ENCODE measurements at regions not wholly inside any gene's neighbourhood (a gene's known extent, or its start where the extent isn't known, plus 50 kb on each side); places are given as distances from the start of the nearest gene placed in this dataset.

DNA sequence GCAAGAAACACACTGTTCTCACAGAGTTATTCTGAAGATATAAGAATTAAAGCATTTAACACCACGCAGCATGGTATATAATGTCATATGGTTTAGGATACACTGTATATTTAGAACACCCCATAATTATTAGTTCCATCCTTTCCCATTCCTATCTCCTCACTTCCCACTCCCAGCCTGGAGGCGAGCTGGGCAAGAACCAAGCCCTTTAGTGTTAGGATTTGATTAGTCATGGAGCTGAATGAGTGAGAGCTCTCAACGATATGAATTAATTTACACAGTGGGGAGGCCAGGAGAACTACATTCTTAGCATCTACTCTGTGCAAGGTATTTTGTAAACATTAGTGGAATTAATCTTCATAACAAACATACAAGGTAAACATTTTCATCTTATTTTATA is 934.3 kb downstream of the DIAPH3 start:
- no peak overlapping the region for H3K4me3 ChIP-seq (ENCODE audit: low read depth, low read length)
- TF ChIP-seq, protein P1, sequence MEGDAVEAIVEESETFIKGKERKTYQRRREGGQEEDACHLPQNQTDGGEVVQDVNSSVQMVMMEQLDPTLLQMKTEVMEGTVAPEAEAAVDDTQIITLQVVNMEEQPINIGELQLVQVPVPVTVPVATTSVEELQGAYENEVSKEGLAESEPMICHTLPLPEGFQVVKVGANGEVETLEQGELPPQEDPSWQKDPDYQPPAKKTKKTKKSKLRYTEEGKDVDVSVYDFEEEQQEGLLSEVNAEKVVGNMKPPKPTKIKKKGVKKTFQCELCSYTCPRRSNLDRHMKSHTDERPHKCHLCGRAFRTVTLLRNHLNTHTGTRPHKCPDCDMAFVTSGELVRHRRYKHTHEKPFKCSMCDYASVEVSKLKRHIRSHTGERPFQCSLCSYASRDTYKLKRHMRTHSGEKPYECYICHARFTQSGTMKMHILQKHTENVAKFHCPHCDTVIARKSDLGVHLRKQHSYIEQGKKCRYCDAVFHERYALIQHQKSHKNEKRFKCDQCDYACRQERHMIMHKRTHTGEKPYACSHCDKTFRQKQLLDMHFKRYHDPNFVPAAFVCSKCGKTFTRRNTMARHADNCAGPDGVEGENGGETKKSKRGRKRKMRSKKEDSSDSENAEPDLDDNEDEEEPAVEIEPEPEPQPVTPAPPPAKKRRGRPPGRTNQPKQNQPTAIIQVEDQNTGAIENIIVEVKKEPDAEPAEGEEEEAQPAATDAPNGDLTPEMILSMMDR (IDR thresholded peaks at IDR 0.05; ENCODE audit: insufficient read depth, low read length, missing control alignments) = no peak
- POLR2A ChIA-PET = no interaction called here
- CTCF ChIA-PET = no interaction called here
- no peak for DNase-seq (ENCODE audit: low read depth, low spot score)

DNA sequence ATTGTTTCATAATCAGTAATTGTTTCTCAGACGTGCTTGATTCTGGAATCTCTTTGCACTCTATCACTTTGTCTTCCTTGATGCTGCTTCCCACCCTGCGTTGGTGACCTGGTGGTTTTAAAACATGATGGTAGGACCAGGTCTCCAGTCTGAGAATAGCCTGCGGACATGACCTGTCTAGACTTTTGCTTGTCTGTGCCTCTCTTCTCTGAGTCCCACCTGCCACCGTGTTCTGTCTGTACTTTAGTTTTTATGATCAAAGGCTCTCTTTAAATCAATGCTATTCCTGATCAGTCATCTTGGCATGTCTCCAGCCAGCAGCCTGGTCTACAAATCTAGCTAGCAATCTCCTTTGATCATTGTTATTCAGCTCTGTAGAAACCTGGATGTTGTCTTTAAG is 933.9 kb downstream of the DIAPH3 start:
- H3K4me3 ChIP-seq (ENCODE audit: low read depth, low read length) = no peak overlapping the region
- TF ChIP-seq, protein P1 (IDR thresholded peaks at IDR 0.05; ENCODE audit: insufficient read depth, low read length, missing control alignments) = no peak
- no peak for DNase-seq (ENCODE audit: low read depth, low spot score)
- POLR2A ChIA-PET = no interaction called here
- CTCF ChIA-PET = no interaction called here

DNA sequence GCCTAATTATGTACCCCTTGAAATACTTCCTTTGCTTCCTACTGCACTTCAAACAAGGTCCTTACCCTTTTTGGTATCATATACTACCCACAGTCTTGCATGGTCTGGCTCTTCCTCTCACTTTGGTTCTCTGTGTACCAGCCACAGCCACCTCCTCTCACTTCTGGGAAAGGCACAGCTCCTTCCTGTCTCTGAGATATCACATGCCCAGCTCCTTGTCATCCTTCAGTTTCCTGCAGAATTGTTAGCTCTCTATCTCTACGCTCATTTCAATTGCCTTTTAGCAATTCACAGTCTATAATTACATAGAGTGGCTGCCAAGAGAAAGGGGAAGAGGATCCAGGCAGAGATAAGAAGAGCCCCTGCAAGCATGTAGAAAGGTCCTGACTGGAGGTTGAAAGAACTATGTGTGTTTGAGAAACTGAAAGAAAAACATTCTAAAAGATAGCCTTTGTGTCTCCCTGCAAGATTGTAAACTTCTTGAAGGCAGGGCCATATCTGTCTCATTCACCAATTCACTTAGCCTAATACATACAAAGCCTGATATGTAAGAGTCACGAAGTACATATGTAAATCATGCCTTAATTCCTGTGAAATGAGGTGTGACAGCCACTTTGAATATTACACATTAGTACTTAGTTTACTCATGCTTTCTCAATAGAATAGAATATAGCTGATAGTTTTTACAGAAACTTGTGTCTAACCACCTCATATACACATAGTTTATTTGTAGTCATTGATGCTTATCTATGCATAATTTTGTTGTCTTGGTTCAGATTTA is 933.1 kb downstream of the DIAPH3 start:
- H3K4me3 ChIP-seq (ENCODE audit: low read depth, low read length) = no peak overlapping the region
- no peak for DNase-seq (ENCODE audit: low read depth, low spot score)
- POLR2A ChIA-PET = no interaction called here
- CTCF ChIA-PET = no interaction called here
- TF ChIP-seq, protein P1 (IDR thresholded peaks at IDR 0.05; ENCODE audit: insufficient read depth, low read length, missing control alignments) = no peak

DNA sequence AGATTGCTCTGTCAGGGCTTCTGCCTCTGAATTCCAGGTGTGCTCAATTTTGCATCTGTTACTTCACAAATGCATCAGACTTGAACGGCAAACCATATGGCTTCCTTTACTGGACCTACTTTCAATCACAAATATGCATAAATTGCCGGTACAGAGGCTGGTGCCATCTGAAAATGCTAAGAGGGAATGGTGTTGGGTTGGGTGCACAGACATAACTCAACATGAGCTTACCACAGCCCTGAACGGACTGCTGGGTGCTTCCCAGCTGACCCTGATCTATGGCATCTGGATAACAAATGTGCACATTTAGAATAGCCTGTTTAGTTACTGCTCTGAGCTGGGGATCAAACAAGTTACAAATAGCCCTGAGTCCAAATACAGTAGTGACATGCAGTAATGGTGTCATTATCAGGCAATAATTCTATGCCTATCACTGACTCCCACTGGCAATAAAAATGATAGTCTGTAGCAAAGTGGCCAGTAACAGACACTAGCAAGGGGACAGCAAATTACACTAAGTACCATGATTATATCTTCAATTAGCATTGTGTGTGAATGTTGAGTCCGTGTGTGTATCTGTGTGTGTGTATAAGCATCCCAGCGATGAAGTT is 927.3 kb downstream of the DIAPH3 start:
- H3K4me3 ChIP-seq (ENCODE audit: low read depth, low read length) = no peak overlapping the region
- ChIA-PET POLR2A (no interaction called here), CTCF (no interaction called here)
- TF ChIP-seq, protein P1 (IDR thresholded peaks at IDR 0.05; ENCODE audit: insufficient read depth, low read length, missing control alignments) = no peak
- DNase-seq (ENCODE audit: low read depth, low spot score) = no peak

DNA sequence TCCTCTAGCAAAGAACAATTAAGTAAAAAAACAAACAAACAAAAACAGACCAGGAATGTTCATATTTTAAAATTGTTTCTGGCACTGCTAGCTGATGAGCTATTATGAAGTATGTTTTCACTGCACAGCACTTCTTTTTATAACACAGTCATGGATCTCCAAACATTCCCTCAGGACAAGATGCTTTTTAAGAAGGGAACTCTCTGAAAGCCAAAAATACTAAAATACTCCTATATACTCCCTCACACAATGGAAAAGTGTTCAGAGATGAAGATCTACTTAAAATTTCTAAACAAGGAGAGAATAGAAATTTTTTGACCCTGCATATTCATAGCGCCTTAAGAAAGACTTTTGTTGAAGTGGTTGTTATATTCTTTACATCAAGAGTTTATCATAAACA is 926.8 kb downstream of the DIAPH3 start:
- H3K4me3 ChIP-seq (ENCODE audit: low read depth, low read length) = no peak overlapping the region
- POLR2A ChIA-PET = no interaction called here
- TF ChIP-seq, protein P1 (IDR thresholded peaks at IDR 0.05; ENCODE audit: insufficient read depth, low read length, missing control alignments) = no peak
- no peak for DNase-seq (ENCODE audit: low read depth, low spot score)
- CTCF ChIA-PET = no interaction called here

DNA sequence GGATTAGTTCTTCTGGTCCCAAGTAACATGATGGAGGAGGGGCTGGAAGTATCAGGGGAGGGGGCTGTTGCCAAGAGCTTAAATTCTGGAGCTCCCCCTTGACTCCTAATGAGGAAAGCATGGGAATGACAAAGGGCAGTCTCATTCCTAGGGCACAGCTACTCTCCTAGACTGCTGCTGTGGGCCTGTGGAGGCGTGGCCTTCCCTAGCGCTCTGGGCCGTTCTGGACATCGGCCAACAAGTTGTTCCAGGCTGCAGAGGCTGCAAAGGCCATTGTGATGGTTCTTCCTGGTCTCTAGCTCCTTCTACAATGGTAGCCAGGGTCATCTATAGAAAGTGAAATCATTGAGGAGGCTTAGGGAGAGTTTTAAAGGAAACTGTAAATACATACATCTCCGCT is 916.6 kb downstream of the DIAPH3 start:
- no peak overlapping the region for H3K4me3 ChIP-seq (ENCODE audit: low read depth, low read length)

More for the DNA sequence above, 916.6 kb downstream of the DIAPH3 start:
- TF ChIP-seq, protein P1 (IDR thresholded peaks at IDR 0.05; ENCODE audit: insufficient read depth, low read length, missing control alignments) = no peak
- CTCF ChIA-PET = no interaction called here
- DNase-seq (ENCODE audit: low read depth, low spot score) = no peak
- POLR2A ChIA-PET = no interaction called here
